ENCODE measurements at regions not wholly inside any gene's neighbourhood (a gene's known extent, or its start where the extent isn't known, plus 50 kb on each side); places are given as distances from the start of the nearest gene placed in this dataset.

GRCh38 chr9:86893811-86894490 lies 53.4 kb downstream of the GAS1 start:
- no peak for TF ChIP-seq CTCF (IDR thresholded peaks at IDR 0.05; ENCODE audit: control extremely low read depth, extremely low read depth, low read depth, missing control alignments)
- no peak for DNase-seq (ENCODE audit: extremely low spot score)
- ChIA-PET POLR2A (no interaction called here), CTCF (no interaction called here)

- CTCF ChIA-PET, result no interaction called here
- no peak for TF ChIP-seq CTCF (IDR thresholded peaks at IDR 0.05; ENCODE audit: control extremely low read depth, extremely low read depth, low read depth, missing control alignments)
- DNase-seq (ENCODE audit: extremely low spot score), result no peak
- POLR2A ChIA-PET, result no interaction called here
These were observed 54.7 kb downstream of the GAS1 start for GRCh38 chr9:86892576-86892975.

- no peak for TF ChIP-seq CTCF (IDR thresholded peaks at IDR 0.05; ENCODE audit: control extremely low read depth, extremely low read depth, low read depth, missing control alignments)
- POLR2A ChIA-PET, result no interaction called here
- CTCF ChIA-PET, result no interaction called here
- no peak for DNase-seq (ENCODE audit: extremely low spot score)
These were observed 55.3 kb downstream of the GAS1 start for GRCh38 chr9:86891886-86892437.

- ChIA-PET POLR2A (no interaction called here), CTCF (interaction anchor here (1.7 kb wide), 1 partner anchor 10 kb away, joined by 6 read pairs; no protein-coding TSS in a partner anchor)
These were observed 56.2 kb downstream of the GAS1 start for GRCh38 chr9:86891091-86891490.

GRCh38 chr9:86885232-86885631 lies 62.1 kb downstream of the GAS1 start:
- no peak for TF ChIP-seq CTCF (IDR thresholded peaks at IDR 0.05; ENCODE audit: control extremely low read depth, extremely low read depth, low read depth, missing control alignments)
- no peak for DNase-seq (ENCODE audit: extremely low spot score)
- CTCF ChIA-PET, result interaction anchor here (2.6 kb wide), 1 partner anchor 28 kb away, joined by 6 read pairs; no protein-coding TSS in a partner anchor
- POLR2A ChIA-PET, result no interaction called here

More at GRCh38 chr9:86891091-86891490, 56.2 kb downstream of the GAS1 start:
- TF ChIP-seq CTCF (IDR thresholded peaks at IDR 0.05; ENCODE audit: control extremely low read depth, extremely low read depth, low read depth, missing control alignments), result no peak
- no peak for DNase-seq (ENCODE audit: extremely low spot score)

- no peak for TF ChIP-seq CTCF (IDR thresholded peaks at IDR 0.05; ENCODE audit: control extremely low read depth, extremely low read depth, low read depth, missing control alignments)
- CTCF ChIA-PET, result no interaction called here
- POLR2A ChIA-PET, result no interaction called here
- DNase-seq (ENCODE audit: extremely low spot score), result no peak
These were observed 70.6 kb downstream of the GAS1 start for GRCh38 chr9:86876621-86877196.

Data from GM10248 (cell line).